Kidney epithelial cell (primary cell): ENCODE measurements at regions not wholly inside any gene's neighbourhood (a gene's known extent, or its start where the extent isn't known, plus 50 kb on each side); places are given as distances from the start of the nearest gene placed in this dataset.

ENCODE experiments used
- DNase-seq: peaks from one replicate; pipeline ENCODE4 v3.0.0-alpha.2; 2010; ENCODE audit warnings: low read depth
- H3K27me3 ChIP-seq: 2 replicates; pipeline ENCODE4 v1.6.0; 2011; ENCODE audit warnings: low read length; ENCODE audit not compliant: control insufficient read depth, insufficient read depth
- H3K36me3 ChIP-seq: 2 replicates; pipeline ENCODE4 v1.5.1; 2011; ENCODE audit warnings: low read length; ENCODE audit not compliant: control insufficient read depth, insufficient read depth
- H3K4me3 ChIP-seq: 2 replicates; pipeline ENCODE4 v1.5.1; 2011; ENCODE audit warnings: low read depth, mild to moderate bottlenecking, control low read depth, low read length
- CTCF ChIP-seq: IDR thresholded peaks from 2 replicates; pipeline ENCODE4 v1.5.1; 2011; ENCODE audit warnings: mild to moderate bottlenecking, moderate library complexity, low read length, control low read depth, inconsistent platforms; ENCODE audit not compliant: insufficient read depth, poor library complexity, severe bottlenecking

- no peak for TF ChIP-seq CTCF
- Histone ChIP-seq H3K36me3 (no peaks in the 10 kb centered on the region), H3K4me3 (no peak overlapping the region), H3K27me3 (no peaks in the 10 kb centered on the region)
- DNase-seq, result no peak
Measured at GRCh38 chr9:90055226-90055625, 450.4 kb downstream of the GADD45G start.

- Histone ChIP-seq H3K36me3 (no peaks in the 10 kb centered on the region), H3K4me3 (no peak overlapping the region), H3K27me3 (no peaks in the 10 kb centered on the region)
- no peak for DNase-seq
- TF ChIP-seq CTCF, result no peak
Measured at GRCh38 chr9:90057361-90057760, 452.5 kb downstream of the GADD45G start.

- Histone ChIP-seq H3K36me3 (no peaks in the 10 kb centered on the region), H3K27me3 (no peaks in the 10 kb centered on the region)
- no peak for TF ChIP-seq CTCF
Measured at GRCh38 chr9:90058182-90058763, 453.5 kb downstream of the GADD45G start.

GRCh38 chr9:90059436-90059835 lies 454.6 kb downstream of the GADD45G start:
- Histone ChIP-seq H3K36me3 (no peaks in the 10 kb centered on the region), H3K27me3 (no peaks in the 10 kb centered on the region), H3K4me3 (no peak overlapping the region)
- DNase-seq, result no peak
- TF ChIP-seq CTCF, result no peak

More at GRCh38 chr9:90058182-90058763, 453.5 kb downstream of the GADD45G start:
- no peak for DNase-seq
- no peak overlapping the region for H3K4me3 ChIP-seq

GRCh38 chr9:90060256-90060655 lies 455.4 kb downstream of the GADD45G start:
- no peak for TF ChIP-seq CTCF
- Histone ChIP-seq H3K4me3 (no peak overlapping the region), H3K27me3 (no peaks in the 10 kb centered on the region), H3K36me3 (no peaks in the 10 kb centered on the region)
- DNase-seq, result no peak

- Histone ChIP-seq H3K36me3 (no peaks in the 10 kb centered on the region), H3K4me3 (no peak overlapping the region), H3K27me3 (no peaks in the 10 kb centered on the region)
- TF ChIP-seq CTCF, result no peak
- no peak for DNase-seq
Measured at GRCh38 chr9:90061187-90061586, 456.4 kb downstream of the GADD45G start.
